Fibroblast of skin of right quadriceps (primary cell): ENCODE measurements at regions not wholly inside any gene's neighbourhood (a gene's known extent, or its start where the extent isn't known, plus 50 kb on each side); places are given as distances from the start of the nearest gene placed in this dataset.
"Not testable (repeated sequence)": the region's sequence is repeated elsewhere in the genome, so short reads cannot be mapped to it uniquely, and the experiment has no call there.

Experiments
- DNase-seq: peaks from one replicate; pipeline ENCODE4 v3.0.0-alpha.2; 2013

DNA sequence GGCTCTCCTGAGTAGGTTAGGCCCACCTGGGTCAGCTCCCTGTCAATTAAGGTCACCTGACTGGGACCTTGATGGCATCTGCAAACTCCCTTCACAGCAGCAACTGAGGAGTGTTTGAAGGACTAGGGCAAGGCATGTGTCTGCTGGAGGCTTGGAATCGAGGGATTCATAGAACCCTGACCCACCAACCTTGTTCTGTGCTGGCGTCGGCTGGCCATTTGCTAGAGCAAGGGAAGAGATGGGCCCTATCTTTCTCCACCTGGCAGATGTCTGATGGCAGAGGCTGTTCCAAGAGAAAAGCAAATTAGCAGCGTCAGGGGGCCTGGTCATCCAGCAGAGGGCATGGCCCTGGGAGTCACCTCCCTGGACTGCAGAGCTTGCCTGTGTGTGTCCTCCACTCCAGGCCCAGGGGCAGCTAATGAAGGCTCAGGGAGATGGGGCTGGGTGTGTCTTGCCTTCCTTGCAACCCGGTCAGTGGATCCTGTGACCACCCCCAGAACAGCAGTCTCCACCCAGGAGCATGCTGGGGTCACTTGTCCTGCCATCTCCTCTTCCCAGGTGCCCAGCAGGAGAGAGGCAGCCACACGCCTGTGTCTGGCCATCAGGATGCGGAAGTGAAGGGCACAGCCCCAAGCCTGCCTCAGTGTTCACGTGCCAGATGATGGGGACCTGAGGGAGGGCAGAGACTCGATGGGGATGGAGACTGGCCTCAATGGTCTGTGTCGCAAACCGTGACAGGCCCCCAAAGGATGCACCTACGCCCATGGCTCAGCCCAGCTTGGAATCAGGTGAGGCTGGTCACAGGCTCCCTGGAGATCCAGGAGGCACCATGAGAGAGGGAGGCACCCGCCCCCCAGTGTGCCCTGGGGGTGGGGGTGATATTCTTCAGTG, 53.9 kb downstream of the BARX1 start:
- no peak for DNase-seq

DNA sequence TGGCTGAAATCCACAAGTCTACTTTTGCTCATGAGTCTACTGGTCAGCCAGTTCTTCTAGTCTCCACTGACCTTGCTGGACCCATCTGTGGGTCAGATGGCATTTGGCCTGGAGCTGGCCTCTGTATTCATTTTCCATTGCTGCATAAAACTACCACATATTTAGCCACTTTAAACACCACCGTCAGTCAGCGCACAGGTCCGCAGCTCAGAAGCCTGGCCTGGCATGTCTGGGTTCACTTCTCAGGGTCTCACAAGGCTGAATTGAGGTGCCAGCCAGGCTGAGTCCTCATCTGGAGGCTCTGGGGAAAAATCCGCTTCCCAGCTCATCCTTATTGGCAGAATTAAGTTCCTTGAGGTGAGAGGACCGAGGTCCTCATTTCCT, 54.7 kb downstream of the BARX1 start:
- no peak for DNase-seq

DNA sequence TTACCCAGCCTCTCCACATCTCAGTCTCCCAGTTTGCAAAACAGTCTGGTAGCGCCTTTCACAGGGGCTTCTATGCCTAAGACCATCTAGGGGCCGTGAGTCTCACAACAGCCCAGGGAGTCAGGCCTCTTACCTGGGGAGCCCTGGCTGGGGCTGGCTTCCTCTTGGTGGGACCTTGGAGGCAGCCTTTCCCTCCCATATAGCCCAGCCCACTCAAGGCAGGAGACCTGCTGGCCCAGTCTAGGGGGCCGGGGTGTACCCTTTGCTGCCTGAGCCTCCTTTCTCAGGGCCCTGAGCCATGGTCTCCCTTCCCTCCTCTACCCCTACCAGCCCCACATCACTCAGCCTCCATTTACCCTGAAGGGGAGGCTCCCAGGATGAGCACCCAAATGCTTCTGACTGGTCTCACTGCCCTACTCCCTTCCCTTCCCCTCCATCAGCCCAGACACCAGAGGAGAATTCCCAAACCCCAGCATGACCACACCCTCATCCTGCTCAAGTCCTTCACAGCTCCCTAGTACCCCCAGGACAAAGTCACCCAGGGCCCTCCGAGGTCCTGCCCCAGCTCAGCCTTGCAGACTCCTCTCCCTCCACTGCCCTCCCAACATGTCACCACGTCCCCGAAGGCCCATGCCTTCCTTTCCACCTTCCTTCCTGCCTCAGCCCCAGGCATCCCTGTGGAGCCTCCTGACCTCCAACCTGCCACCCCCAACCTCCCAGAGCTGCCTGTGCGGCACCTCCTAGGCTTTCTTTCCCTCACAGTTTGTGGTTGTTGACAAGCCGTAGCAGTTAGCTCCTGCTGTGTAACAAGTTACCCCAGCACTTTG, 55.3 kb downstream of the BARX1 start:
- no peak for DNase-seq

DNA sequence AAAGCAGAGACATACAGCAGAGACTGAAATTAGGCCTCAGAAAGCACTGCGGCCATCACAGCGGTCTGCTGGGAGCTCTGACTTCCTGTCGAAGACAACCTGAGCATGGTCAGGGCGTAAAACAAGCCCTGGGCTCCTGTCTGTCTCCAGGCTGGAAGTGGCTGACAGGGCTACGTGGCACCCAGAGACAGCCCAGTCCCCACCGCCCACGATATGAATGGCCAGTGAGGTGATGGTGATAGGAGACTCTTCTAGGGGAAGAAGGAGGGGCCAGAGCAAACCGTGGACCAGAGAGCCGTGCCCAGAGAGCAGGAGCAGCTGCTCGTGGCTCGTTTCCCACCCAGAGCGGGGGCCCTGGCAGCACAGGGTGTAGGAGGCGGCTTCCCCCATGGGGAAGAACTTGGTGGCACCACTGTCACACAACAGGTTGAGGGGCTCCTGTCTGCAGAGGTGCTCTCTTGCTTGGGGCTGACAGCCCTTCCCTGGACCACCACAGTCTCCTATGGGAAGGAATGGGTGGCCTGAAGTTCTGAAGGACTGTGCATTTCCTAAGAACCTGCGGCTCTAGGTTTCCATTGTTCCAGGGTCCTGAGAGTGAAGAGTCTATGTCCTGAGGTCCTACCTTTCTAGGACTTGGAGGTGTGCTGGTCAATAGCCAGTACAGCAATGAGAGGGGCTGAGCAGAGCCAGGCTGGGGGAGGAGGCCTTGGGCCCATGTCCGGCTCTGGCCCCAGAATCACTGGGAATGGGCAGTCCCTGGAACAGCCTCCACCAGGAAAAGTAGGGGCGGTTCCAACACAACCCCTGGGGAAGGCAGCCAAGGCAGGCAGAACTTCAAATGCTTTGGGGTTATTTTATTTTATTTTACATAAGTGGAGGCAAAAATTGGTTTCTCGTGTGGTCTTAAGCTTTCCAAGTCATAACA, 56.4 kb downstream of the BARX1 start:
- no peak for DNase-seq

DNA sequence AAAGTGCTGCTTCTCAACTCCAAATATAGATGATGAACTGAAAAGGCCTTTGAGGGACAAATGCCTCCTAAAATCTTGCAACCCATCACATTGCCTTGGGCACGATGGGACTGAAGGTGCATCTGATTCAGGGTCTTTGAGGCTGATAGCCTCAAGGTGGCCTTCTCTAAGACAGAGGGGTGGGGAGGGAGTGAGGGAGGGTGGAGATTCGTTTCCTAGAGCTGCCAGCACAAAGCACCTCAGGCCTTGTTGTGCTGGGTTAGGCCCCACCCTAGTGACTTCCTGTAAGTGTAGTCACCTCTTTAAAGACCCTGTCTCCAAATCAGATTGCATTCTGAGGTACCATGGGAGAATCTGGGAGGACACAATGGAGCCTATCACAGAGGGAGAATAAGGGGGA, 57.1 kb downstream of the BARX1 start:
- DNase-seq: no peak

DNA sequence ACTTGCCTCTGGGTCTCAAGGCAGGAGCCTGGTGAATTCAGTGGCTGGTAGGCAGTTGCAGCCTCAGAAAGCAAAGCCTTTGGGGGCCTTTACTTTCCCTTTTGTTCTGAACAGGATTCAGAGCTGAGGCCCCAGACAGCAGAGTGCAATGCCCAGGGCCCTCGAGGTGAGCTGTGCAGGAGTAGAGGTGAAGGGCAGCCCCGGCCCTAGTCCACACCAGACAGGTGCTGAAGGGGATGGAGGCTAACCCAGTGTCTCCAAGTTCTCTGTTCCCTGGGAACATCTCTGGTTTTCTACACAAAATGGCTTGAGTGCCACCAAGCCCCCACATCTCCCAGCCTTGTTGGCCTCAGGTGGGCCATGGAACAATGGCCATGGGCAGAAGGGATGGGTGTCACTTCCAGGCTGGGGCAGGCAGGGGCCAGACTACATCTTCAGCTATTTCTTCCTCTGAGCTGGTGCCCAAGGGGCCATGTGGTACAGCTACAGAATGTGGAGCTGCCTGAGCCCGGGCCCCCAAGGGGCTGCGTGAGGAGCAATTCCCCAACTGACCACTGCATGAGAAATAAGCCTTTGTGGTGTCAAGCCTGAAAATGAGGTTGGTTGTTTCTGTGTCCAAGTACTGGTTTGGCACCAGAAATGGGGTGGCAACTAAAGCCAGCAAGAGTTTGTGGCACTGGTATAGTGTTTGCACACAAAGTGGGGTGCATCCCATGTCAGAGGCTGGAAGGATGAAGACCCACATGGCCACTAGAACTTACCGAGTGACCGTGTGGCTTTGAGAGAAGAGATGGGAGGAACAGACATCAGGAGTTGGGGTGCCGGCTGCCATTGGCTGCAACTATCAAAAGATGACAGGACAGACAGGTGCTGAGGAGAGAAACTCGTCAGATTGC, 57.8 kb downstream of the BARX1 start:
- no peak for DNase-seq

DNA sequence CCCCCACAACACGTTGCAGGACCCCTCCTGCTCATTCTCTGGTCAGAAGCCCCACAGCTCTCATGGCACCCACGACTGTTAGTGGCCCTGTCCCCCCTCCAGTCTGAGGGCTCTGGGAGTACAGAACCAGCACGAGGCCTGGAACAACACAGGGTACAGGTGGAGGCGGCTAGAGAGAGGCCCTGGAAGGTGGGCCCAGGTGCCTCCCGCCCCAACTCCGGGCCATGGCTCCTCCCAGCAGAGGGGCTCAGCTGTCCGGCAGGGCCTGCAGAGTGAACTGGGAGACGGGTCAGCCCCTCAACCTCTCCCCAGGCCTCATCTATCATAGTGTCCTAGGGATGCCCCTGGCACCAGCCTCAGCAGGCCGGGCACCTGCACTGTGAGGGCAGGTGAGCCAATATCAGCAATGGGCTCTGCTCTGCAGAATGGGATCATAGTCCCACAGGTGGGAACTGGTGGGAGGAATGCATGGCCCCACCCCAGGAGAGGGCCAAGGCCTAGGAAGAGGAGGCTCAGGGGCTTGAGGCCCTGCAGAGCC, 58.6 kb downstream of the BARX1 start:
- DNase-seq: no peak

DNA sequence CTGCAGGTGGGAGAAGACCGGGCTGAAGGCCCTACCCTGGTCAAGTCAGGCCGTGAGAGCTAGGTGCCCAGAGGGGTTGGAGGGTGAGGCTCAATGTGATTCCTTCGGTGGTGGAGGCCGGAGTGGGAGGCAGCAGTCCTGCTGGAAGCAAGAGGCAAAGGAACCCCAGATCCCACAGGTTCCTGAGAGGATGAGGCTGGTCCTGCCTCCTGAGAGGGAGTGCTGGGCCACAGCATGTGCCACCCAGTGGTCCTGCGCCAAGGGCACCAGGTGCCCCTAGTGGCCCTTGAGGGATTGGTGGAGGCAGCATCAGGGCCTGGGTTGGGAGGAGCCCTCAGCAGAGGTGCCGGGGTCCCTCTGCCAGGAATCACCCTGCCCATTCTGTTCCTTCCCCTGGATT, 59.1 kb downstream of the BARX1 start:
- no peak for DNase-seq

DNA sequence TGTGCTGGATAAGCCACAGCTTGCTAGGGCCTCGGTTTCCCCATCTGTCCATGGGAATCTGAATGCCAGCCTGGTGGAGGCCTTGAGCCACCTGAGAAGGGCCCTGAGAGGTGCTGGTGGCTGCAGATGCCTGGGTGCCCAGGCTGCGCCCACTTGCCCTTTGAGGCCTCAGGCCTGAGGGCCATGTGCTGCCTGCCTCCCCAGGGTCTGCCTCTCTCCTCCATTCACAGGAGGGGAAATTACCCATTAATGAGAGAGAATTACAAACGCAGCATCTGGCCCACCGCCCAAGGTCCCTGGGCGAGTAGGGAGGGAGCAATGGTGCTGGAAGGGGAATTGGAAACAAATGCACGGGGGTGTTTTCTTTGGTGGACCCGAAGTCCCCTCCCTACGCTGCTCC, 59.6 kb downstream of the BARX1 start:
- DNase-seq: no peak

DNA sequence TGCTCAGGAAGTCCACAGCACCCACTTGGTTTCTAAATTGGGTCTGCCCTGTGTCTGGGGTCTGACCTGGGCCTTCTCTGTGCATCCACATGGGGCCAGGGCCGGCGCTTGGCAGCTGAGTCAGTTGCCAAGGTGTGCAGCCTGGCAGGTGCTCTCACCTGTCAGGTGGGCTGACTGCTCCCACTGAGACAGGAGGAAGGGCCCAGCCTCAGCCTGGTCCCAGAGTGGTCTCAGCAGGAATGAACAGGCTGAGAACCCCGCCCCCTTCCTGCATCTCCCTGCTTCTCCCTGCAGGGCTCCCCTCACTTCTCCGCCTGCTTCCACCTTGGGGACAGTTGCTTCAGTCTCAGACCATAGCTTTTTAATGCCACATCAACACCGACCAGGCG, 60.5 kb downstream of the BARX1 start:
- no peak for DNase-seq

DNA sequence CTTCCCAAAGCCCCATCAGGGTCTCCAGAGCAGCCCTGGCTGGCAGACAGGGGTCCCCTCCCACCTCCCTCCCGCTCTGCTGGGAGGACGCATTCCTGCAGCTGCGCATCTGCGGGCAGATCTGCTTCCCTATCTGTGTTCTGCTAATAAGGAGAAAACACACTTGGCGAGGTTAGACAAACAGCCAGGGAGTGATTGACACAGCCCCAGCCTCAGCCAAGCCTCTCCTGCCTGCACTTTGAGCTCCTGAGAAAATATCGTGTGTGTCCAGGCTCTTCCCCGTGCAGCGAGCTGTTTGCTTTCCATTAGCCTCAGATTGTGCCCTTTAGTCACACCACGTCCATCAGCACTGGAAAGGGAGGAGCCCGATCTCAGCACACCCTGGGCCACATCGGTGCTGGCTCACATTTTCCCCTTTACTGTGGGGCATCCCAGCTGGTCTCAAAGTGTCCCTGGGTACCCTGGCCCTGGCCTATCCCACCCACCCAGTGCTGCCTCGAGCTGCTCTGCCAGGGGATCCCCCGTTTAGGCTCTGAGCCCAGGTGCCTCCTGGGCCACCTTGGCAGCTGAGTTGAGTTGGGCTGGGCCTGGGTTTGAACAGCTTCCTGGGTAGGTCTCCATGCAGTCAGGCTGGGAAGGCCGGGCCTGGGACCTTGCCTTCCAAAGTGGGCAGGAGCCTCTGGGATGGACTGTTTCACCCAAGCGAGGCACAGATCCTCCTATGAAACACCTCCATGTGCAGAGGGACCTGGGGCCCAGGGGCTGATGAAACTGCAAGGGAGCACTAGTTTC, 61.1 kb downstream of the BARX1 start:
- no peak for DNase-seq

DNA sequence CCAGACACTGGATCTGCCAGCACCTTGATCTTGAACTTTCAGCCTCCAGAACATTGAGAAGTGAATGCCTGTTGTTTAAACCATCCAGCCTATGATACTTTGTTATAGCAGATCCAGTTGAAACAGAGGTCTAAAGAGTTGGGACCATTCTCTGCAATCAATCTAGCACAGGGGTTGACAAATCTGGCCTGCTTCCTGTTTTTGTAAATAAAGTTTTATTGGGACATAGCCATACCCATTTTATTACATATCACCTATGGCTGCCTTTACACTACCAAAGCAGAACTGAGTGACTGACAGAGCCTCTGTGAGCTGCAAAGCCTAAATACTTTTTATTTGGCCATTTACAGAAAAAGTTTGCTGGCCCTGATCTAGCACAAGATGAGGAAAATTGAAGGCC, 62.0 kb downstream of the BARX1 start:
- no peak for DNase-seq

DNA sequence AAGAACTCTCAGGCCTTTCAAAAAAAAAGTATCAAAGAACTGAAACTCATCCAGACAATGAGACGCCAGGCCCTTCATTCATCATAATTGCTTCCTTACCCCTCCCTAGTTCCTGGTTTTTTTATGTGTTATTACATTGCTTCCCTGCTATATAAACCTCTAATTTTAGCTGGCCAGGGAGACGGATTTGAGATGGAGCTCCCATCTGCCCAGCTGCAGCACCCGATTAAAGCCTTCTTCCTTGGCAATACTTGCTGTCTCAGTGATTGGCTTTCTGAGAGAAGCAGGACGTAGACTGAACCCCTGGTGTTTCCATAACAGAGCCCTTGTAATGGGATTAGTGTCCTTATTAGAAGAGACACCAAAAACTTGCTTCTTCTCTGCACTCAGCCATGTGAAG, 62.4 kb downstream of the BARX1 start:
- DNase-seq: no peak

DNA sequence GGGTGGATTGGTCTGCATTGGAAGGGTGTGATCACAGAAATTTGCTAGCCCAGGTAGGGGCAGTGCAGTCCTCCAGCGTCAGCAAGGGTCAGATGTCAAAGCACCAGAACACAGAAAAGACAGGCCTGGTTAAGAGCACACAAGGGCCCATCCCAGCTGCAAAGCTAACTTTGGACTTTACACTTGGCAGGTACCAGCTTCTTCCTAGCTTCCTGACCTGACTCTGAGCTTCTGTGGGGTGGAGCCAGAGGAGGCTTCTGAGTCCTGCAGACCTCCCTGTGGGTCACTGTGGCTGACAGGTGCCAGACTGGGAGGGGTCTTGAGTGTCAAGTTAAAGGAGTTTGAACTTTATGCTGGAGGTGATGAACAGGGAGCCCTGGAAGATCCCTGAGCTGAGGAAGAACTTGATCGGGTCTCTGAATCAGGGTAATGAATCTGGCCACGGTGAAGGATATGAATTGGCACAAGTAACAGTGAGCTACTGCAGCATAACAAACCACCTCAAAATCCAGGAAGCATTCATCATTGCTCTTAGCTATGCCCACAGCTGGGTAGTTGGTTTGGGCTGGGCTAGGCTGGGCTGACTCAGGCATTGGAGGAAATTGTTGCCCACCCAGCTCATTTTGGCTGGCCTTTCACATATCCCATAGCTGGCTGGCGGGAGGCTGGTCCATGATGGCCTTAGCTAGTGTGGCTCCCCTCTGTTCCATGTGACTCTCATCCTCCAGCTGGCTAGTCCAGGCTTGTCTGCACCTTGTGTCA, 63.4 kb downstream of the BARX1 start:
- no peak for DNase-seq

DNA sequence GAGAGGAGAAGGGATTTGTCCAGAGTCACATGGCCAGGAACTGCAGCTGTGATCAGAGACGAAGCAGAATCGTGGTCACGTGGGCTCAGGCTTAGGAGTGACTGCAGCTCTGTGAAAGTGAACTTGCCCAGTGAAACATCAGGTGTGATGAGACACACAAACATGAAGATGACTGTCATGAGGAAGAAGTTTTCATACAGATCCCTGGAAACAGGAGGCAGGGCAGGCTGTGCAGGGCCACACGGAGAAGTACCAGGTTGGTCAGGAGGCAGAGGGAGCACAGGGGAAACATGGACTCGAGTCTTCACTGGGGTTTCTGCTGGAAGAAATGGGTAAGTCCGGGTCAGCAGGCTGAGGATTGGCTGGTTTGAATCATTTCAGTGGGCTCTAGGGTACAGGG, 64.1 kb downstream of the BARX1 start:
- DNase-seq: no peak

DNA sequence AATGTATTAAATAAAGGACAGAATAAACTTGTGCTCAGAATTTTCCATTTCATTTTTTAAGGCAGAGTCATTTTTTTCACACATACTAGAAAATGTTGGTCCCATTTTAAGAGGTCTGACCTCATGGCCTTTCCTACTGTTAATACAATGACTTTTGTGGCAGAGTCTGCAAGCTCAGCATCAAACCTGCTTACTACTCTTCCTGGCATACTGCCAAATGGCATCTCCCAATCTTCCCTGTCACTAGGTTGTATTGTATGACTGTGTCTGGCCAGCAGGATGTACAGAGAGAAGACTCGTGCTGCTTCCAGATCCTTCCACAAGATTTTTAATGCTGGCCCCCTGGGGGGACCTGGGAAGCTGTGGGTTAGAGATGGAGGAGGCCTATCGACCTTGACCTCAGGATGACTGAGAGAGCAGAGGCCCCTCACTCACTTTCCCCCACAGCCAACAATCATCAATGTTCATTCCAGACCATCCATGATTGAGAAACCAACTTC, 64.7 kb downstream of the BARX1 start:
- no peak for DNase-seq

DNA sequence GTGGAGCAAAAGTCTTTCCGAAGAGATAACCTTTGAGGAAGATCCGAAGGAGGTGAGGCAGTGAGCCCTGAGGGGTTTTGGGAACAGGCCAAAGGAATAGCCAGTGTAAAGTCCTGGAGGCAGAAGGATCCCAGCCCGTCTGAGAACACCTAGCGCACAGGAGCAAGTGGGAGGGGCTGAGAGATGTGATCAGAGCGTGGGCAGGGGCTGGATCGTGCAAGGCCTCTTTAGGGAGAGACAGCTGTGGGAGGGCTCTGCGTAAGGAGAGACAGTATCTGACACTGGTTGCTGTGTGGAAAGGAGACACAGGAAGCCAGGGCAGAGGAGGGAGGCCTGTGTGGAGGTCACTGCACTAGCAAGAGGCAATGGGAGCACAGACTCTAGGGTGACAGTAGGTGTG, 68.2 kb downstream of the BARX1 start:
- no peak for DNase-seq

DNA sequence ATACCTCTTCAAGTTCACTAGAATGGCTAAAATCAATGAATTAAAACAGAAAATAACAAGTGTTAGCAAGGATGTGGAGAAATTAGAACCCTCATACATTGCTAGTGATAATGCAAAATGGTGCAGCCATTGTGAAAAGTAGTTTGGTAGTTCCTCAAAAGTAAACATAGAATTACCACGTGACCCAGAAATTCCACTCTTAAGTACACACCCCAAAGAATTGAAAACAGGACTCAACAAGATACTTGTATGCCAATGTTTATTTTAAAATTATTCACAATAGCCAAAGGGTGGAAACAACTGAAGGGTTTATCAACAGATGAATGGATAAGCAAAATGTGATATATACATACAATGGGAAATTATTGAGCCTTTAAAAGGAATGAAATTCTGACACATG, 70.3 kb downstream of the BARX1 start:
- DNase-seq: no peak

DNA sequence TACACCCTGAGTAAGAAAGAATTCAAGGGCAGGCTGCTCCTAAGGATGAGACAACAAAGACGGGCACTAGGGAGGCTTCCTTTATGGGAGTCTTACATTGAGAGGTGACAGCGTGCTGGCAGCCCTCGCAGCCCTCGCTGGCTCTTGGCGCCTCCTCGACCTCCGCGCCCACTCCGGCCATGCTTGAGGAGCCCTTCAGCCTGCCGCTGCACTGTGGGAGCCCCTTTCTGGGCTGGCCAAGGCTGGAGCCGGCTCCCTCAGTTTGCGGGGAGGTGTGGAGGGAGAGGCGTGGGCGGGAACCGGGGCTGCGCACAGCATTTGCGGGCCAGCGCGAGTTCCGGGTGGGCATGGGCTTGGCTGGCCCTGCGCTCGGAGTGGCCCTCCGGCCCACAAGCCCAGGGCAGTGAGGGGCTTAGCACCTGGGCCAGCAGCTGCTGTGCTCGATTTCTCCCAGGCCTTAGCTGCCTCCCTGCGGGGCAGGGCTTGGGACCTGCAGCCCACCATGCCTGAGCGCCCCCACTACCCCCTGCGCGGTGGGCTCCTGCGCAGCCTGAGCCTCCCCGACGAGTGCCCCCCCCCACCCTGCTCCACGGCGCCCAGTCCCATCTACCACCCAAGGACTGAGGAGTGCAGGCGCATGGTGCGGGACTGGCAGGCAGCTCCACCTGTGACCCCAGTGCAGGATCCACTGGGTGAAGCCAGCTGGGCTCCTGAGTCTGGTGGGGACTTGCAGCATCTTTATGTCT, 75.3 kb downstream of the BARX1 start:
- DNase-seq: not testable (repeated sequence)
